ENCODE measurements at regions not wholly inside any gene's neighbourhood (a gene's known extent, or its start where the extent isn't known, plus 50 kb on each side); places are given as distances from the start of the nearest gene placed in this dataset.

DNA sequence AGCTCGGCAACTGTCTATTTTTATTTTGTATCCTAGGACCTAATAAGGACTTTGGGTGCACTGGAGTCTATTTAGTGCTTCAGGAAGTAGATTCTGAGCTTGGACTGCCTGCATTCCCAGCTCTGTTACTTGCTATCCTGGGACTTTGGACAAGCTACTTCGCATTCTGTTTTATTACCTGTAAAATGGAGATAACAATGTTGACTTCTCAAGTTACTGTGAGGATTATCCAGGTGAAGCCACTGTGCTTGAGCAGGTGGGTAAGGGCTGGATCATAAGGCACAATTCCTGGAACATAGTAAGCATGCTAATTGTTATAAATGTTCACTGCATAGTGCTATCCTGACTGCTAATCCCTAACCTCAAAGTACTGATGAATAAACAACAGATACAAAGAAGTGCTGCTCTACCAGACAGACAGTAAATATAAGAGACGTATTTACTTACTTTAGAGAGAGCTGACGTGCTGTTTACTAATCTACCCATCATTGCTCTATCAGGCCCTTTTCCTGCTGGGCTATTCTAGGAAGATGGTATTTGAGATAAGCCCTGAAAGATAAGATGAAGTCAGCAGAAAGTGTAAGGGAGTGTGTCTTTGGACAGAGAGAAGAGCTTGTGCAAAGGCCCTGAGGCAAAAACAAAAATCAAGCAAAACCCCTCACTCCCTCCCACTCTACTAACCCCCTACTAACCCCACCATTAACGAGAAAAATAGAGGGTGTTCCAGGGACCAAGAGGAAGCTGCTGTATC is 50.8 kb upstream of the FLT1 start:
- Histone ChIP-seq H3K9me3 (ENCODE audit: insufficient read depth in 2 of 2, low read depth in 1 of 2, low read length in 1 of 2) (peaks cover 0 to 8% of the 10 kb centered on the region in 2 experiments; a peak in 1 of 4 replicates), H3K4me2 (ENCODE audit: insufficient read depth in 1 of 2, low read depth in 2 of 2, low read length in 2 of 2) (no peak overlapping the region), H3K79me2 (ENCODE audit: control insufficient read depth in 1 of 2, insufficient read depth in 2 of 2, low read length in 2 of 2) (no peaks in the 10 kb centered on the region), H2BK20ac (ENCODE audit: low read length) (no peak overlapping the region), H2AK5ac (ENCODE audit: low read depth, low read length) (no peak overlapping the region), H3K4me1 (replicated peaks in 1 of 4; ENCODE audit: control insufficient read depth in 3 of 4, insufficient read depth in 4 of 4, low read length in 3 of 4) (peaks cover 0 to 2% (median 0%) of the 10 kb centered on the region in 4 experiments; a peak in 2 of 7 replicates), H3K4ac (replicated peaks; ENCODE audit: insufficient read length, low read depth, low read length) (no peak overlapping the region), H3K79me1 (ENCODE audit: low read depth, low read length) (no peaks in the 10 kb centered on the region), H3K18ac (ENCODE audit: extremely low read depth, low read length) (no peak overlapping the region), H2BK15ac (ENCODE audit: low read length) (no peak overlapping the region; the same call in 1 of the 2 replicates), H3K14ac (ENCODE audit: insufficient read length) (no peak overlapping the region), H2BK12ac (ENCODE audit: low read depth, low read length) (no peak overlapping the region), H4K8ac (ENCODE audit: extremely low read depth, insufficient read depth, low read length) (no peak overlapping the region), H3K27ac (ENCODE audit: low read depth, low read length) (no peak overlapping the region), H3K23ac (ENCODE audit: insufficient read length) (no peak overlapping the region), H2BK5ac (ENCODE audit: low read depth, low read length) (no peak overlapping the region), H4K5ac (ENCODE audit: insufficient read length, low read depth, low read length) (no peak overlapping the region), H4K20me1 (replicated peaks in 1 of 2; ENCODE audit: control insufficient read depth in 1 of 2, insufficient read depth in 2 of 2, low read length in 2 of 2) (no peaks in the 10 kb centered on the region), H3K4me3 (ENCODE audit: extremely low read depth in 1 of 4, insufficient read depth in 2 of 4, low read depth in 3 of 4, low read length in 4 of 4) (no peak overlapping the region), H3K56ac (replicated peaks; ENCODE audit: insufficient read length, low read depth, low read length) (no peak overlapping the region), H3K27me3 (replicated peaks in 1 of 4; ENCODE audit: control insufficient read depth in 3 of 4, extremely low read depth in 1 of 4, insufficient read depth in 3 of 4, low read length in 3 of 4) (no peaks in the 10 kb centered on the region; a peak in 1 of 7 replicates), H2BK120ac (replicated peaks; ENCODE audit: low read depth, low read length) (no peak overlapping the region), H3K9ac (replicated peaks in 1 of 4; ENCODE audit: extremely low read depth in 1 of 4, low read depth in 3 of 4, low read length in 3 of 4) (no peak overlapping the region), H3K23me2 (ENCODE audit: low read depth, low read length) (peaks cover 3% of the 10 kb centered on the region; the same call in 1 of the 2 replicates), H4K91ac (replicated peaks; ENCODE audit: insufficient read length, low read length) (no peak overlapping the region), H2AFZ (ENCODE audit: low read length) (no peak overlapping the region), H3K36me3 (ENCODE audit: control insufficient read depth in 2 of 4, insufficient read depth in 4 of 4, low read length in 3 of 4) (no peaks in the 10 kb centered on the region)
- POLR2A ChIA-PET (ENCODE audit: partially characterized antibody), result interaction anchor here (0.7 kb wide), 1 partner anchor 253 kb away, joined by 3 read pairs; no protein-coding TSS in a partner anchor
- CTCF ChIA-PET (ENCODE audit: partially characterized antibody), result interaction anchor here (1.0 to 1.1 kb wide), 2 partner anchors 26 to 134 kb away, joined by 3 read pairs; no protein-coding TSS in a partner anchor
- FAIRE-seq (no peak), DNase-seq (ENCODE audit: low read depth in 1 of 2, low spot score in 2 of 2) (no peak)
- WGBS, 2 experiments (ENCODE audit: extremely low coverage in 1 of 2, insufficient coverage in 1 of 2, insufficient read length in 1 of 2, insufficient replicate concordance in 2 of 2, low coverage in 1 of 2, low lambda C conversion rate in 2 of 2, missing lambda C conversion rate in 1 of 2), result 87% methylated on average over 5 of the region's 5 CpGs; no CpG with 5 or more reads in 1 of the 2 experiments
- no peak for TF ChIP-seq PHF8 (conservative IDR thresholded peaks at IDR 0.05; ENCODE audit: low read depth, low read length)
- no peak for TF ChIP-seq YY1 (IDR thresholded peaks at IDR 0.05; ENCODE audit: low read depth, low read length)
- TF ChIP-seq GABPA (IDR thresholded peaks at IDR 0.05; ENCODE audit: borderline replicate concordance, insufficient read depth, low read length), result no peak
- TF ChIP-seq, protein P1, sequence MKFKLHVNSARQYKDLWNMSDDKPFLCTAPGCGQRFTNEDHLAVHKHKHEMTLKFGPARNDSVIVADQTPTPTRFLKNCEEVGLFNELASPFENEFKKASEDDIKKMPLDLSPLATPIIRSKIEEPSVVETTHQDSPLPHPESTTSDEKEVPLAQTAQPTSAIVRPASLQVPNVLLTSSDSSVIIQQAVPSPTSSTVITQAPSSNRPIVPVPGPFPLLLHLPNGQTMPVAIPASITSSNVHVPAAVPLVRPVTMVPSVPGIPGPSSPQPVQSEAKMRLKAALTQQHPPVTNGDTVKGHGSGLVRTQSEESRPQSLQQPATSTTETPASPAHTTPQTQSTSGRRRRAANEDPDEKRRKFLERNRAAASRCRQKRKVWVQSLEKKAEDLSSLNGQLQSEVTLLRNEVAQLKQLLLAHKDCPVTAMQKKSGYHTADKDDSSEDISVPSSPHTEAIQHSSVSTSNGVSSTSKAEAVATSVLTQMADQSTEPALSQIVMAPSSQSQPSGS (IDR thresholded peaks at IDR 0.05; ENCODE audit: low read length), result no peak
- TF ChIP-seq SRF (IDR thresholded peaks at IDR 0.05; ENCODE audit: low read depth, low read length), result no peak
- no peak for TF ChIP-seq HDAC6 (IDR thresholded peaks at IDR 0.05; ENCODE audit: low read depth, low read length)
- no peak for TF ChIP-seq SAP30 (IDR thresholded peaks at IDR 0.05; ENCODE audit: insufficient read depth, insufficient replicate concordance, low read length)
- TF ChIP-seq CBX8 (IDR thresholded peaks at IDR 0.05; ENCODE audit: borderline replicate concordance, low read depth, low read length), result no peak
- TF ChIP-seq CHD1 (IDR thresholded peaks at IDR 0.05; ENCODE audit: low read depth, low read length), result no peak
- no peak for TF ChIP-seq HDAC2 (IDR thresholded peaks at IDR 0.05; ENCODE audit: borderline replicate concordance in 1 of 2, low read depth in 2 of 2, low read length in 2 of 2)
